HG02840 (cell line): ENCODE measurements at regions not wholly inside any gene's neighbourhood (a gene's known extent, or its start where the extent isn't known, plus 50 kb on each side); places are given as distances from the start of the nearest gene placed in this dataset.
"Not testable (repeated sequence)": the region's sequence is repeated elsewhere in the genome, so short reads cannot be mapped to it uniquely, and the experiment has no call there.

Source experiments
- ATAC-seq: cut with Tn5 transposase; IDR thresholded peaks from one replicate; pipeline ENCODE4 v1.9.1; 2021; ENCODE audit warnings: mild to moderate bottlenecking, moderate library complexity, moderate number of reproducible peaks; ENCODE audit not compliant: unreplicated experiment, low FRiP score

DNA sequence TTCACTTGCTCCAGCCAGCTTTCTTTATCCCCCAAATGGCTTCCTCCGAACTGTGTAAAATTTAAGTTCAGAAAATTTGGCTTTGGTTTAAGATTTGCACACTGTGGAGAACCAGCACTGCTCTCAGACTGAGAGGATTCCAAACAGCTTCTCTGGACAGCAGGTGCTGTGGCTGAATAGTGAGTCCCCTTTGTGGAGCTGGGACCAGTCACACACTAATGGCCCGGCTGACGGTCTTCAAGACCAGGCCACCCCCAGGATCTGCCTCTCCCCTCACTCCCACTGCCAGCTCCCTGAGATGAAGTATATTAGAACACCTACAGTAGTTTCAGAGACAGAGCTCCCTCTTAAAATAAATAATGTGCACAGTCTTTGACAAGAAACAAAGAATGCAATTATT is 267.3 kb downstream of the BCAT1 start:
- ATAC-seq: no peak

DNA sequence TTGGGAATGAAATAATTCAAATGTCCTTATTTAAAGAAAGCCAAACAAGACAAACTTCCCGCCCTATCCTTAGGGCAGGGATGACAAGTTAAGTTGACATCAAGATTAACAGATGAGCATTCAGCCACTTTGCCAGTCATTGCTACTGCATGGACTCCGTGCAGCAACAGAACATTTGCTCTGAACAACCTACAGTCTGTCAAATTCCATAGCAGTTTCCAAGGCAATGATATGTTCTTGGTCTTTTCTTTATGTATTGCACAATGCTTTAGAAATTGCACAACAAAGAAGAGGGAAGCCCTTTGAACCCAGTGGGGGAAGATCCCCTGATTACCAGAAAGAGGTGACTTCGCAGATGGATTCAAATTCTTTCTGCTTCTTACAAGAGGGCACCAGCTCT is 269.8 kb downstream of the BCAT1 start:
- no peak for ATAC-seq

DNA sequence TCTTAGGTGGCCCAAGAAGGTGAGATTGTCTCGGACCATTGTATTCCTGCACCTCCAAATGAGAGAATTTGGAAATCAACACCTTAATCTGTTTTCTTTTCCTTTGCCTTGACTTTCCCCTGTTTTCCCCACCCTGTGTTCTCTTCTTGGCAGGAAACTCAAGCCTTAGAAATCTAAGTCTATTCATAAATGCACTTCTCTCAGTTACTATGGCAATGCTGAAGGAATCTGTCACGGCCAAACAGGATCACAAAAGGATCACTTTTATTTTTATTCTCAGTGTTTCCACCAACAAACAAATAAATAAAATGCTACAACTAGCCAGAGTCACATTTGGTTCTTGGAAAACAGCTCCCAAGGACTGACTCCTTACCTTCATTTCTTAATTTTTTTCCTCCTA is 270.5 kb downstream of the BCAT1 start:
- no peak for ATAC-seq

DNA sequence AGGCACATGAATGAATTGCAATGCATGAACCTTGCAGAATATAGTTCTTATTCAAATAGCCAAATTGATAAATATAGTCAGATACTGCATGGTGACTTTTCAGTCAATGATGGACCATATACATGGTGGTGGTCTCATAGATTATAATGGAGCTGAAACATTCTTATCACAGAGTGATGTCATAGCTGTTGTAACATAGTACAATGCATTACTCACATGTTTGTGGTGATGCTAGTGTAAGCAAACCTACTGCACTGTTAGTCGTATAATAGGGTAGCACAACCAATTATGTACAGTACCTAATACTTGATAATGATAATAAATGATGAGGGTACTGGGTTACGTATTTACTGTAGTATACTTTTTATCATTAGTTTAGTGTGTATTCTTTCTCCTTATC is 280.3 kb downstream of the BCAT1 start:
- no peak for ATAC-seq

DNA sequence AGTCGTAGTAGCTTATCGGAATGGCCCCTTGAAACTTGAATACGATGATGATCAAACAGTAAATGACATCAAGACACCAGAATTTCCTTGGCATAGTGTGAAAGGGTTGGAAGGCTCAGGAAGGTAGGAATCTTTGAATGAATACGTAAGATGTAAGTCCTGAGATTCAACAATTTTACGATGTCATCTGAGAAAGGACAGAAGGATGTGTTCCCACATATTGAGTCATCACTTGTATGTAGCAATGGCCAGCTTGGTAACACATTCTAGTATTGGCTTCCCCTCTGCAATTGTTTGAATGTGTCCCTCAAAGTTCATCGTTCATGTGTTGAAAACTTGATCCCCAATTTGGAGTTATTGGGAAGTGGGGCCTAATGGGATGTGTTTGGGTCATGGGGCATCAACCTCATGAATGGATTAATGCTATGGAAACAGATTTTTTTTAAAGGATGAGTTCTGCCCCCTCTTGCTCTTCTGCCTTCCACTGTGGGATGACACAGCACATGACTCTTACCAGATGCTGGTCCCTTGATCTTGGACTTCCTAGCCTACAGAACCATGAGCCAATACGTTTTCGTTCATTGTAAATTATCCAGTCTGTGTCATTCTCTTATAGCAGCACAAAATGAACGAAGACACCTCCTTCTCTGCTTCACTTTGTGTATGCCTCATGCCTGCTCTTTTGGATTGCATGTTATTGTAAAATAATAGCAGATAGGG is 284.6 kb downstream of the BCAT1 start:
- ATAC-seq: no peak

DNA sequence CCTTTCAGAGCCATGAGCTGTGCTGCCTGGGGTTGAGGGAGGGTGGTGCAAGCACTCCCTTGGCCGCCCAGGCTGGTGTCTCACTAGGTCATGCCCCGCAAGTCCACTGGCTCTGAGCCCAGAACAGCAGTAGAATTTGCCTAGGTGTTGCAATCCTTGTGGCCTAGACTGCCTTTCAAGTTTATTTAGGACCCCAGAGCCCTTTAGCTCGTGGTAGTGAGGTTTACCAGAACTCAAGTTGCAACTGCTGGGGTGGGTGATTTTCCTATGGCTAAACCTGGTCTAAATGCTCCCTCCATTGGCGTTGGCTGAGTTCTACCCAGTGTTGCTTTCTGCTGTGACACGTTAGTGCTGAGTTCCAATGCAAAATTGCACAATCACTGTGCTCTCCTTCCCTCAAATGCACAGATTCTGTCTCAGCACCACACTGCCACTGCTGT is 287.2 kb downstream of the BCAT1 start:
- no peak for ATAC-seq

DNA sequence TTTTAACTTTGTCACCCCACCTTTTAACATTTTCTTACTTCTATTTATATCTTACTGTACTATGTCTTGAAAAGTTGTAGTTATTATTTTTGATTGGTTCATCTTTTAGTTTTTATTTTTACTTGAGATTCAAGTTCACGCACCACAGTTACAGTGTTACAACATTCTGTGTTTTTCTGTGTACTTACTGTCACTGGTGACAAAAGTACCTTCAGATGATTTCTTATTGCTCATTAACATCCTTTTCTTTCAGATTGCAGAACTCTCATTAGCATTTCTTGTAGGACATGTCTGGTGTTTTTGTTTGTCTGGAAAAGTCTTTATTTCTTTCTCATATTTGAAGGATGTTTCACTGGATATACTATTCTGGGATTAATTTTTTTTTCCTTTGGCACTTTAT is 289.9 kb downstream of the BCAT1 start:
- ATAC-seq: no peak

DNA sequence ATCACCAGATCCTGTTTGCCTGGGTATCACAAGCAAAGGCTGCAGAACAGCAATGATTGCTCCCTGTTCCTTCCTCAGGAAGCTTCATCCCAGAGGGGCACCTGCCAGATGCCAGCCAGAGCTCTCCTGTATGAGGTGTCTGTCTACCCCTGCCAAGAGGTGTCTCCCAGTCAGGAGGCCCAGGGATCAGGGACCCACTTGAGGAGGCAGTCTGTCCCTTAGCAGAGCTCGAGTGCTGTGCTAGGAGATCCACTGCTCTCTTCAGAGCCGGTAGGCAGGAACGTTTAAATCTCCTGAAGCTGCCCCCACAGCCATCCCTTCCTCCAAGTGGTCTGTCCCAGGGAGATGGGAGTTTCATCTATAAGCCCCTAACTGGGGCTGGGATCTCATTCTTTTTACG is 294.6 kb downstream of the BCAT1 start:
- ATAC-seq: not testable (repeated sequence)

DNA sequence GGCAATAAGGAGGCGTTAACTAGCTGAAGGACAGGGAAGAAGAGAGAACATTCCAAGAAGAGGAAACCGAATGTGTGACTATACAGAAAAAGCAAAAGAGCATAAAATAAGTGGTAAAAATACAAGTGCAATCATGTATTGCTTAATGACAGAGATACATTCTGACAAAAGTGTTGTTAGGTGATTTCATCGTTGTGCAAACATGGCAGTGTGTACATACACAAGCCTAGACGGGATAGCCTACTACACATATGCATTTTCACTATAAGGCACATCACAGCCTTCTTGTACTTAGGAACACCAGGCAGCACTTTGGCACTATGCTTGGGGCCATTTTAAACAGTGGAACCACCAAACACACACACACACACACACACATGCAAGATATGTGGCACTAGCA is 299.3 kb downstream of the BCAT1 start:
- no peak for ATAC-seq

DNA sequence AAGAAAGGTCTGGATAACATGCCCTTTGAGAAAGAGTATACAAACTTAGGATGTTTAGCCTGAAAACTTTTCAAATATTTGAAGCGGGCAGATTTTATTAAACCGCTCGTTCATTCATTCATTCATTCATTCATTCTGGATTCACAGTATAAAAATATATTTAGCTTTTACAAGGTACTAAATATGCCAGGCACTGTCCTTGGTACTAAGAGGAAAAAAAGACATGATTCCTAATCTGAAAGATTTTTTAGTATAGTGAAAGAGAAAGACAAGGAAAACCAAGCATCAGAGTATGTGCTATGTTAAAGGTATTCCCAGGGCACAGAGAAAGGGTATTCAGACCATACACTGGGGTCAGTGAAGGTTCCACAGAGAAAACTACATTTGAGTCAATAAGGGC is 299.7 kb downstream of the BCAT1 start:
- no peak for ATAC-seq

DNA sequence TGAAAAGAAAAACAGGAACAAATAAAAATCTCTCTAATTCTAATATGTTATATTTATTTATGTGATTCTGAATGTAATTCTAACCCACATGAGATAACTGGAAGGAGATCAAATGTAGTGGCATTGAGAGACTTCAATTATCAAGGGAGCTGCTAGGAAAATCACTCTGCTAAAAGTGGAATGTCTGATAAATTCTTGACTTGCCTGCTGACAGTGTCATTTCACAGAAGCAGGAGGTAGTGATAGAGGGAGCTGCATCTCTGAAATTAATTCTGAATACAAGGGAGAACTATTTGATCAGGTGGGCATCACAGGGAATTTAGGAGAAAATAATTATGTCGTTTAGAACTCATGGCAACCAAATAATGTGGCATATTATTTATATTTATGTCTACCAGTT is 303.6 kb downstream of the BCAT1 start:
- no peak for ATAC-seq

DNA sequence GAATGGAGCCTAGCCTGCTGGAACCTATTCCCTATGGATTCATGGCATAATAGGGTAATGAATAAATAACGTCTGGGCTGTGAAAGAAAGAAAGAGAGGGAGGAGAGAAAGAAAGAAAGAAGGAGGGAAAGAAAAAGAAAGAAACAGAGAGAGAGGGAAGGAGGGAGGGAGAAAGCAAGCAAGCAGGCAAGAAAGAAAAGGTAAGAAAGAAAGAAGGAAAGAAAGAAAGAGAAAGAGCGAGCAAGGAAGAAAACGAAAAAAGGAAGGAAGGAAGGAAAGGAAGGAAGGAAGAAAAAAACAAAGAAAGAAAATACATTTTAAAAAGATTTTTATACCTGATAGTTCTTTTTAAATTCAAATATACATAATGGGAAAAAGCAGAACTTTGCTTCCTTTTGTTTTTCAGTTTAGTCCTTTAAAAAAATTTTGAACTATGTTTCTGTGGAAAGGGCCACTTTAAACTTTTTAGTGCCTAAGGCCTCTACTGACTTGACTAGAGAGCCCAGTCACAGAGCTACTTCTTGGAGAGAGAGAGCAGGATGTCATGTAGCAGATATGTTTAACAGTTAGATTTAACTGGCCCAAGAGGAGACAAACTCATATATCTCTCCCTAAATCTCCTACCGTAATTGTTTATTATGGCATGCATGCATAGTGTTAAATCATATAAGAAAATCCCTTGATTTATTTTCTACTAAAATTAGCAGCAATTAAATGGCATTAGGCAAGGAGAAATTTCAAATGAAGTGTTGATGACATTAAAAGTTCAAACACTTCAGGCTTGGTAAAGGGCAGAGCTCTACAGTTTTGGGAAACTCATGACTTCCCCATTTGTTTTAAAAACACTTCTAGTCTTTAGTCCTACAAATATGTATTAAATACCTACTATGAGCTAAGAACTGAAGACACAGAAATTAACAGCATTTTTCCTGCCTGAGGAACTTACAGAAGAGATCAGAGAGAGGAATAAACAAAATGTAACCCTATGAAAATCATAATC is 305.5 kb downstream of the BCAT1 start:
- ATAC-seq: no peak

DNA sequence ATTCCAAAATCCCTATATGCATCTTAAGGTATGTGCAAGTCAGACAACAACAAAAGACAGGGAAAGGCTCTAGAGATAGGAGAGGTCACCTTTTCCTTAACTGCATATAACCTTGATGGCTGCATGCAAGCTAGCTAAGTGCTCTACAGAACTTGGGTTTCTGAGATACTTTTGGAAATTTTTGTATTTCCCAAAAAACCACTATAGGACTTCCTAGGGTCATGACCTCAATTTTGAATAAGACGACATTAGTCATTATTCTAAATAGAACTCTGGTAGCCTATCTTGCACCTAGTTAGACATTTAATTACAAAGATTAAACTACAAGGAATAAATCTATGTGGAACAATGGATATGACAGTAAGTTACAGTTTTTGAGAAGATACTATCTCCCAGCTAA is 309.3 kb downstream of the BCAT1 start:
- ATAC-seq: no peak

DNA sequence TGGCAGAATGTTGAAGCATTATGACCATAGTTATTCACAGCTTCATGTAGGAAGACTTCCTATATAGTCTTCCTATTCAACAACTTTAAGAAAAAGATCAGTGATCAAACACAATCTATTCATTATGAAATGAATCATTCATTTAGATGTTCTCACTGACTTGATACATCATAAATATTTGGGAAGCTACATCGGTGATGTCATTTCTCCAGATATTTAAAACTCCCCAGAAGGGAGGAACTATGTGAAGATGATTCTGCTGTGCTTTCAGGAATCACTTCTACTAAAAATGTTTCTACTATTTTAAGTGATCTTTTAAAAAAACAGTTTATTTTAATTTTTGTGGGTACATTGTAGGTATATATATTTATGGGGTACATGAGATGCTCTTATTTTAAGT is 316.4 kb downstream of the BCAT1 start:
- no peak for ATAC-seq

DNA sequence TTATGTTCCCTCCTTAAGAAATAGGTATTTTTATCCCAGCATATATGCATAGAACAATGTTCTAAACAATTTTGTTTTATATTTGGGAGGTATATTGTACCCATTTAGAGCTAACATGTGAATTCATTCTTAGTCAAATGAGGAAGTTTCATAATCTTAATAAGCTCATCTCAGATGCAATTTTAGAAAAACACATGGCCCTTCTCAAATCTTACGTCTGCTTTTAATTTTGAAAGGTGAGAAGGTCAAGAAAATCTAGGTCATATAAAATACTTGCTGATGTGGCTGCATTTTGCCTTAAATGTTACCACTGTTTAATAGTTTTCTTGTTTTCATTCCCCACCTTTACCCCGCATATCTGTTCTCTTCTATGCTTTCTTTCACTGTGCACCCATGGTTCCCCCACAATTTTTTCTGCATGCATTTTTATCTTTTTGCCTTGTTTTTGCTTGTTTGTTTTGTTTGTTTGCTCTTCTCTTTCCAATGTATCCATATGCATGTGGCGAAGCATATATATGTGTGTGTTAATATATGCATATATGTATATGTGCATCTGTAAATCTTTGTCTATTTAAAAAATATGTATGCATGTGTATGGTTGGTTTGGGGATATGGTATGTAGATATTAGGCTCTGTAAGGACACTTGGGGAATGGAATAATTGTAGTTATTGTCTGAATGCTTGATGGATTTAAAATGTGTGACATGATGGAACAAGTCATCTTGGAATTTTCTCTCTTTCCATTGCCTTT is 317.1 kb downstream of the BCAT1 start:
- ATAC-seq: no peak

DNA sequence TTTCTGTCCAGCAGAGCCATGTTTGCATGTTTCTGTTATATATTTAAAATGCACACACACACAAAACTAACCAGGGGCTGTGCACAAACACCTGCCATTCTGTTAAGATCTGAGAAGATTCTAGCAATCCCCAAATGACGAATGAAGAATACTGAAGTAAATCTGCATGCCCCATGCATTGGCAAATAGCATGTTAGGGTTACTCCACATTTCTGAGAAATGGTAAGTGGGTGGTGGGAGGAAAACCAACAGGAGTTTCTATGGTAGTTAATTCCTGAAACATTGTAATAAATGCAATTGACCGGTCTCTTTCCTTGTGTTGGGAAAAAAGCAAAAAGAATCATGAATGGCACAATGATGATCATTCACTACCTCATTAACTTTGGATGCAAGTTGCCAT is 318.0 kb downstream of the BCAT1 start:
- no peak for ATAC-seq

DNA sequence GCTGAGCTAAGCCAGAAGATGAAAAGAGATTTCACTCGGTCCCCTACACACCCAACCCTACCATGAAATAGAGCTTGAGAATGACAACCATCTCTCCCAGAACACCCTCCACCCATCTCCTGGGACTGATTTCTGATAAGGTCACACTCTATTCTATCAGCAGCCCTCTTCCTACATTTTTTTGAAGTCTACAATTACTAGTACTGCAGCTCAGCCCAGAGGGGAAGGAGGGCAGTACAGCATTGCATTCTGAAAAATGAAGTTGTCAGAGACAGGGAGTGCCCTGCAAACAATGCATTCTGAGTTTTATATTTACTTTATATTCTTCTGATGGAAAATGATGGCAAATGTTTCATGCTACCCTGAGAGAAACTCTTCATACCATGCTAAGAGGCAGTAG is 318.5 kb downstream of the BCAT1 start:
- ATAC-seq: no peak

DNA sequence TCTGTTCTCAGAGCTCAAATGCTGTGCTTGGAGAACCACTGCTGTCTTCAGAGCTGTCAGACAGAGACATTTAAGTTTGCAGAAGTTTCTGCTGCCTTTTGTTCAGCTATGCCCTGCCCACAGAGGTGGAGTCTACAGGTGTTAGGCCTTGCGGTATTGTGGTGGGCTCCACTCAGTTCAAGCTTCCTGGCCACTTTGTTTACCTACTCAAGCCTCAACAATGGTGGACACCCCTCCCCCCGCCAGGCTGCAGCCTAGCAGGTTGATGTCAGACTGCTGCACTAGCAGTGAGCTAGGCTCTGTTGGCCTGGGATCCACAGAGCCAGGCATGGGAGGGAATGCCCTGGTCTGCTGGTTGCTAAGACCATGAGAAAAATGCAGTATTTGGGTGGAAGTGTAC is 323.8 kb downstream of the BCAT1 start:
- no peak for ATAC-seq

DNA sequence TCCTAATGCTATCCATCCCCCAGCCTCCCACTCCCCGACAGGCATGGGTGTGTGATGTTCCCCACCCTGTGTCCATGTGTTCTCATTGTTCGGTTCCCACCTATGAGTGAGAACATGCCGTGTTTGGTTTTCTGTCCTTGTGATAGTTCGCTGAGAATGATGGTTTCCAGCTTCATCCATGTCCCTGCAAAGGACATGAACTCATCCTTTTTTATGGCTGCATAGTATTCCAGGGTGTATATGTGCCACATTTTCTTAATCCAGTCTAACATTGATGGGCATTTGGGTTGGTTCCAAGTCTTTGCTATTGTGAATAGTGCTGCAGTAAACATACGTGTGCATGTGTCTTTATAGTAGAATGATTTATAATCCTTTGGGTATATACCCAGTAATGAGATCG is 328.9 kb downstream of the BCAT1 start:
- ATAC-seq: not testable (repeated sequence)

DNA sequence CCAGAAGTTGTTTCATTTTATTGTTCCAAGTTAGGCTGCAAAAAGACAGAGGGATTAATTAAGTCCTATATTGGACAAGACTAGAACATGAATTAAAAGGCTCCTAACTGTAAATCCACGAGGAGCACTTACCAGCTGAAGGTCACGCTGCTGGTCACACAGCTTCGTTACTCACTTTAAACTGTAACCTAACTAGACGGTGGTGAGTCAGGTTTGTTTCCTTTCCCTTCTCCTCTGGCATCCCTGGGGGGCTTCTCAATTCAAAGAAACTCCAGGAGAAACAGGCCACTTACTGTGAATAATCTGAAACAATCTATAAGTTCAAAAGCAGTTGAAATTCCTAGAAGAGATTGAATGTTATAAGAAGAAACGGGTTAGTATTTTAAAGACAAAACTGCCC is 331.4 kb downstream of the BCAT1 start:
- no peak for ATAC-seq

DNA sequence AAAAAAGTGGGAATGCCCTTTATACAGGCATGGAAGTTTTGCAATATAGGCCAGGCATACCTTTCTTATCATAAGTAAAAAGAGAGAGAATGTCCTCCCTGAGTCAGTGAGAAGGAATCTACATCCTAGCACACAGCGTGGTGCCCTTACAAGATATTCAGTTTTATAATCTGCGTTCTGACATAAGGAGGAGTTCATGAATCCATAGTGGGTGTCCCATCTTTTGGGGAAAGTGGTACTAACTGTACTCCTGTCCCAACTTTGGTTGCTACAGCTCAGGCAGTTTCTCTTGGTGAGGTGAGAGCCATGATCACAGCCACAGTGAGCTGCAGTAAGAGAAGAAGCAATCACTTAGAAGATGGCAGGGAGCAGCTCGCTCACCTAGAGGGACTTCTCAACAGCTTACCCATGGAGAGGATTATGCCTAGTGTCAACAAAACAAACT is 332.9 kb downstream of the BCAT1 start:
- no peak for ATAC-seq
